Endothelial cell of umbilical vein (primary cell): ENCODE measurements at regions not wholly inside any gene's neighbourhood (a gene's known extent, or its start where the extent isn't known, plus 50 kb on each side); places are given as distances from the start of the nearest gene placed in this dataset.

Experiments
- BruUV-seq: library from RNA; stranded (reverse); fragments of 400-500 nt; replicated peaks from 2 replicates; lab custom pipeline; 2021; lab: Mats Ljungman, UMichigan
- CTCF ChIA-PET: fragments of 300-600, 350-600 bp; sonication (Branson Sonifier 250); formaldehyde crosslinking; loops from one replicate; lab custom pipeline; 2021; ENCODE audit warnings: antibody characterized with exemption, inconsistent platforms; lab: Charles Lee
- POLR2A ChIA-PET: fragments of 300-600, 350-600 bp; sonication (Branson Sonifier 250); formaldehyde crosslinking; loops from one replicate; lab custom pipeline; 2021; ENCODE audit warnings: antibody characterized with exemption, inconsistent platforms; lab: Charles Lee
- DNase-seq: peaks from one replicate; pipeline ENCODE4 v3.0.0-alpha.2; 2011; ENCODE audit warnings: low read depth, low spot score
- FAIRE-seq: peaks from 2 replicates; lab custom pipeline; 2011; peaks lifted over from hg19 to GRCh38; lab: Jason Lieb, UNC
- H2AFZ ChIP-seq: 2 replicates; pipeline ENCODE4 v1.6.0; 2012; ENCODE audit warnings: low read depth, low read length, control low read depth, inconsistent platforms
- H3K27ac ChIP-seq: 2 replicates; pipeline ENCODE4 v1.5.1; 2011; ENCODE audit warnings: low read depth, mild to moderate bottlenecking, control low read depth, low read length, moderate library complexity; ENCODE audit not compliant: insufficient read depth
- H3K27me3 ChIP-seq, 2 experiments: 2 replicates each; pipeline versions ENCODE4 v1.6.0 to v1.6.1; 2011; ENCODE audit warnings: low read length in 2 of 2, mixed read lengths in 1 of 2; ENCODE audit not compliant: control insufficient read depth in 2 of 2, insufficient read depth in 2 of 2
- H3K36me3 ChIP-seq, 2 experiments: 2 replicates in 1 of 2; 3 replicates in 1 of 2; pipeline ENCODE4 v1.5.1; 2011; ENCODE audit warnings: low read length in 2 of 2, mild to moderate bottlenecking in 1 of 2, moderate library complexity in 1 of 2; ENCODE audit not compliant: control insufficient read depth in 2 of 2, insufficient read depth in 2 of 2; ENCODE audit errors: extremely low read depth in 1 of 2
- H3K4me1 ChIP-seq: 3 replicates; pipeline ENCODE4 v1.5.1; 2011; ENCODE audit warnings: mild to moderate bottlenecking, low read length; ENCODE audit not compliant: control insufficient read depth, insufficient read depth; ENCODE audit errors: extremely low read depth
- H3K4me2 ChIP-seq: 2 replicates; pipeline ENCODE4 v1.6.1; 2011; ENCODE audit warnings: low read length, control low read depth, mixed read lengths; ENCODE audit not compliant: insufficient read depth
- H3K4me3 ChIP-seq, 3 experiments: fragments of 200-600 bp in 1 of 3; sonication (generic), shearing (Covaris generic) in 1 of 3; replicated peaks in 1 of 3; 2 replicates each; pipeline ENCODE4 v1.5.1; 2011 to 2016; ENCODE audit warnings: control low read depth in 3 of 3, low read length in 3 of 3, mild to moderate bottlenecking in 2 of 3, inconsistent platforms in 1 of 3, low read depth in 1 of 3, moderate library complexity in 1 of 3; ENCODE audit not compliant: insufficient read depth in 1 of 3
- H3K79me2 ChIP-seq: 2 replicates; pipeline ENCODE4 v1.6.0; 2012; ENCODE audit warnings: low read length, inconsistent platforms; ENCODE audit not compliant: control insufficient read depth, insufficient read depth
- H3K9ac ChIP-seq: replicated peaks from 2 replicates; pipeline ENCODE3; 2011; ENCODE audit warnings: low read length, control low read depth; ENCODE audit not compliant: insufficient read depth; ENCODE audit errors: extremely low read depth
- H3K9me1 ChIP-seq: replicated peaks from 3 replicates; pipeline ENCODE4 v1.6.0; 2011; ENCODE audit warnings: mild to moderate bottlenecking, low read length; ENCODE audit not compliant: control insufficient read depth, insufficient read depth; ENCODE audit errors: extremely low read depth
- H3K9me3 ChIP-seq: replicated peaks from 2 replicates; pipeline ENCODE4 v1.5.1; 2012; ENCODE audit warnings: low read length, inconsistent platforms; ENCODE audit not compliant: control insufficient read depth, insufficient read depth
- H4K20me1 ChIP-seq: replicated peaks from 2 replicates; pipeline ENCODE3; 2011; ENCODE audit warnings: mild to moderate bottlenecking, low read length; ENCODE audit not compliant: control insufficient read depth, insufficient read depth; ENCODE audit errors: extremely low read depth
- CTCF ChIP-seq, 2 donors: IDR thresholded peaks; 1 replicate in 1 of 2; 2 replicates in 1 of 2; pipeline ENCODE4 v1.5.1; 2011; ENCODE audit warnings: low read length in 2 of 2, mild to moderate bottlenecking in 2 of 2, moderate library complexity in 2 of 2, control low read depth in 1 of 2, inconsistent platforms in 1 of 2, low read depth in 1 of 2; ENCODE audit not compliant: insufficient read depth in 1 of 2; ENCODE audit errors: extremely low read depth in 1 of 2
- EZH2 ChIP-seq: IDR thresholded peaks from 2 replicates; pipeline ENCODE4 v1.6.1; 2012; ENCODE audit warnings: borderline replicate concordance, low read depth, mild to moderate bottlenecking, moderate library complexity, low read length, inconsistent platforms; ENCODE audit not compliant: severe bottlenecking
- FOS ChIP-seq: IDR thresholded peaks from 2 replicates; pipeline ENCODE4 v1.6.1; 2011; ENCODE audit warnings: mild to moderate bottlenecking, low read length, moderate library complexity, borderline replicate concordance; ENCODE audit not compliant: insufficient read depth
- GATA2 ChIP-seq: IDR thresholded peaks from 2 replicates; pipeline ENCODE4 v1.7.0; 2011; ENCODE audit warnings: low read depth, mild to moderate bottlenecking, moderate library complexity, mixed read lengths, low read length; ENCODE audit not compliant: insufficient read length, insufficient read depth
- JUN ChIP-seq: IDR thresholded peaks from 2 replicates; pipeline ENCODE4 v1.6.1; 2011; ENCODE audit warnings: borderline replicate concordance, low read depth; ENCODE audit not compliant: insufficient read length, insufficient read depth
- MAX ChIP-seq: IDR thresholded peaks from 2 replicates; pipeline ENCODE4 v1.6.1; 2011; ENCODE audit not compliant: insufficient read depth, insufficient read length
- MYC ChIP-seq: IDR thresholded peaks from one replicate; pipeline ENCODE4 v1.6.1; 2011; ENCODE audit warnings: mild to moderate bottlenecking, low read depth, low read length
- POLR2A ChIP-seq: IDR thresholded peaks from 2 replicates; pipeline ENCODE4 v1.6.1; 2012; ENCODE audit warnings: low read depth, mild to moderate bottlenecking, control low read depth, low read length
- POLR2AphosphoS5 ChIP-seq: IDR thresholded peaks from 2 replicates; pipeline ENCODE4 v1.6.1; 2012; ENCODE audit warnings: low read depth, mild to moderate bottlenecking, control low read depth, low read length, moderate library complexity; ENCODE audit not compliant: insufficient read depth
- dilution Hi-C: fragments of 300-500 bp; cut with MboI; formaldehyde crosslinking; loops from one replicate; pipeline ENCODE4 v1.15.0; 2019; ENCODE audit warnings: low sequenced_read_pairs; ENCODE audit not compliant: extremely low pct_ligation_motif_present
- intact Hi-C: fragments of 100-400 bp; cut with micrococcal nuclease; formaldehyde crosslinking; loops from one replicate; pipeline ENCODE4 v1.10.0; 2022

- H4K20me1 ChIP-seq, result no peaks in the 10 kb centered on the region
- TF ChIP-seq CTCF (IDR thresholded peaks at IDR 0.05; ENCODE audit: extremely low read depth in 1 of 2, insufficient read depth in 1 of 2, low read depth in 1 of 2, low read length in 2 of 2) (no peak), JUN (no peak), EZH2 (no peak), FOS (no peak), MYC (no peak), GATA2 (no peak), POLR2AphosphoS5 (no peak), MAX (no peak), POLR2A (no peak)
- FAIRE-seq, result no peak
- DNase-seq, result no peak
- intact Hi-C loops (no loop called here), dilution Hi-C loops (no loop called here)
- H3K4me1 ChIP-seq, result no peaks in the 10 kb centered on the region
- POLR2A ChIA-PET, result no interaction called here
- H3K9me1 ChIP-seq, result no peaks in the 10 kb centered on the region
- CTCF ChIA-PET, result no interaction called here
- H3K9me3 ChIP-seq, result no peaks in the 10 kb centered on the region
- no peaks in the 10 kb centered on the region for H3K36me3 ChIP-seq
- H3K4me3 ChIP-seq, result no peak overlapping the region
- H3K9ac ChIP-seq, result no peak overlapping the region
- H2AFZ ChIP-seq, result no peak overlapping the region
- no peak overlapping the region for H3K27ac ChIP-seq
- no peak overlapping the region for H3K4me2 ChIP-seq
- H3K79me2 ChIP-seq, result no peaks in the 10 kb centered on the region
- BruUV-seq, result no TSS peak
- no peaks in the 10 kb centered on the region for H3K27me3 ChIP-seq
These were observed 251.5 kb upstream of the RASGEF1B start for GRCh38 chr4:81723019-81723884.
